ENCODE measurements at regions not wholly inside any gene's neighbourhood (a gene's known extent, or its start where the extent isn't known, plus 50 kb on each side); places are given as distances from the start of the nearest gene placed in this dataset.

DNA sequence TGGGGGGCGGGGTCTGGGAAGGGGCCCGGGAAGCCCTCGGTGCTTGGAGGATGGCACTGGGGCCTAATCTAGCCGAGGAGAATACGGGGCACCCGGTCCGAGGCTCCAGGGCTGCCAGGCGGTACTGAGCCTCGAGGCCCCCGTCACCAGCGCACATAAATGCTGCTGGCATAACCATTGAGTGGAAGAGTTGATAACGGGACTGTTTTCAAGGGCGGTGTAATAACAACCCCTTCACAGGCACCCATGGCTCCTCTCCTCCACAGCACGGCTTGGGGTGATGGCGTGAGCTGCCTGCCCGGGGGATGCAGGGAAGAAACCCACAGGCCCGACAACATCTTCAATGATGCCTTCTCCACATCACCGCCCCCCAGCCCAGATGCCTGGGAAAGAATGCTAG lies 130.7 kb downstream of the FAM53A start (continued):
- TF ChIP-seq, protein P1, sequence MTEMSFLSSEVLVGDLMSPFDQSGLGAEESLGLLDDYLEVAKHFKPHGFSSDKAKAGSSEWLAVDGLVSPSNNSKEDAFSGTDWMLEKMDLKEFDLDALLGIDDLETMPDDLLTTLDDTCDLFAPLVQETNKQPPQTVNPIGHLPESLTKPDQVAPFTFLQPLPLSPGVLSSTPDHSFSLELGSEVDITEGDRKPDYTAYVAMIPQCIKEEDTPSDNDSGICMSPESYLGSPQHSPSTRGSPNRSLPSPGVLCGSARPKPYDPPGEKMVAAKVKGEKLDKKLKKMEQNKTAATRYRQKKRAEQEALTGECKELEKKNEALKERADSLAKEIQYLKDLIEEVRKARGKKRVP (CRISPR knock-in tag; IDR thresholded peaks at IDR 0.05) = no peak
- TF ChIP-seq MYBL2 (IDR thresholded peaks at IDR 0.05; ENCODE audit: low read depth) = no peak
- TF ChIP-seq MYBL2 (CRISPR knock-in tag; IDR thresholded peaks at IDR 0.05; ENCODE audit: borderline replicate concordance) = no peak
- TF ChIP-seq WHSC1 (IDR thresholded peaks at IDR 0.05; ENCODE audit: low read length) = no peak
- TF ChIP-seq MXI1 (IDR thresholded peaks at IDR 0.05; ENCODE audit: low read depth, low read length) = no peak

DNA sequence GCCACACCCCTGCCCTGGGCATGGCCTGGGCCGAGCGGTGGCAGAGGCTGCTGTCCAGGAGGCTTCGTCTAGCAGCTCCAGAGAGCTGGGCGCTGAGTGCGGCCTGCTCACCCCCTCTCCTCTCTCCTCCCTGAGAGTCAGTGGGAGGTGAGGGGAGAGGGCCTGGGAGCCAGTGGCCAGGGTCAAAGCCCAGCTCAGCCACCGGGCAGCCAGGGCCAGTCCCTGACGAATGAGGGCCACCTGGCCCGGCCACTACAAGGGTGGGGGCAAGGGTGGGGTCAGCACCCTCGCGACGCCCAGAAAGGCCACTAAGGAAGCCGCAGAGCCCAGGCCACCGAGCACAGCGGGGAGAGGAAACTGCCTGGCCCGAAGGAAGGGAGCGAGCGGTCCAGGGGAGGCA lies 131.7 kb downstream of the FAM53A start:
- TF ChIP-seq ZBTB1 (CRISPR knock-in tag; IDR thresholded peaks at IDR 0.05; ENCODE audit: borderline replicate concordance, low read depth) = no peak
- TF ChIP-seq, protein P2, sequence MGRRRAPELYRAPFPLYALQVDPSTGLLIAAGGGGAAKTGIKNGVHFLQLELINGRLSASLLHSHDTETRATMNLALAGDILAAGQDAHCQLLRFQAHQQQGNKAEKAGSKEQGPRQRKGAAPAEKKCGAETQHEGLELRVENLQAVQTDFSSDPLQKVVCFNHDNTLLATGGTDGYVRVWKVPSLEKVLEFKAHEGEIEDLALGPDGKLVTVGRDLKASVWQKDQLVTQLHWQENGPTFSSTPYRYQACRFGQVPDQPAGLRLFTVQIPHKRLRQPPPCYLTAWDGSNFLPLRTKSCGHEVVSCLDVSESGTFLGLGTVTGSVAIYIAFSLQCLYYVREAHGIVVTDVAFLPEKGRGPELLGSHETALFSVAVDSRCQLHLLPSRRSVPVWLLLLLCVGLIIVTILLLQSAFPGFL (CRISPR knock-in tag; IDR thresholded peaks at IDR 0.05) = no peak
- TF ChIP-seq YY1 (IDR thresholded peaks at IDR 0.05; ENCODE audit: borderline replicate concordance in 1 of 3, control insufficient read depth in 1 of 3, extremely low read depth in 1 of 3, insufficient read depth in 3 of 3, insufficient read length in 1 of 3, insufficient replicate concordance in 2 of 3, low read depth in 1 of 3, low read length in 2 of 3) = no peak
- TF ChIP-seq ZNF699 (CRISPR knock-in tag; IDR thresholded peaks at IDR 0.05; ENCODE audit: insufficient replicate concordance) = no peak
- no peak for TF ChIP-seq STAT5B (CRISPR knock-in tag; IDR thresholded peaks at IDR 0.05)
- no TSS peak for BruUV-seq (replicated peaks)
- intact Hi-C loops (cut with micrococcal nuclease) = no loop called here
- no peak overlapping the region for H2AFZ ChIP-seq (ENCODE audit: low read depth, low read length)
- ChIA-PET POLR2A (interaction anchor here (0.6 kb wide), 1 partner anchor 151 kb away, joined by 5 read pairs; no protein-coding TSS in a partner anchor), CTCF (ENCODE audit: low intra/inter-chr PET ratio) (no interaction called here)
- FAIRE-seq = no peak
- H3K9me1 ChIP-seq (ENCODE audit: control insufficient read depth, insufficient read depth, low read length) = no peaks in the 10 kb centered on the region
- no peak for ATAC-seq
- H3K4me1 ChIP-seq (replicated peaks in 1 of 2; ENCODE audit: control insufficient read depth in 2 of 2, insufficient read depth in 2 of 2, low read length in 2 of 2) = peaks cover 0 to 44% of the 10 kb centered on the region in 2 experiments; a peak in 2 of 5 replicates
- H3K79me2 ChIP-seq (ENCODE audit: control insufficient read depth, insufficient read depth, low read length) = no peaks in the 10 kb centered on the region
- no peaks in the 10 kb centered on the region for H4K20me1 ChIP-seq (replicated peaks; ENCODE audit: control insufficient read depth, insufficient read depth, low read length)
- H3K27ac ChIP-seq (ENCODE audit: extremely low read depth, low read depth, low read length) = no peak overlapping the region
- H3K4me3 ChIP-seq = no peak overlapping the region
- WGBS (ENCODE audit: insufficient coverage, low coverage, missing lambda C conversion rate) = 35% methylated on average over 5 of the region's 17 CpGs
- H3K9me3 ChIP-seq (replicated peaks; ENCODE audit: control insufficient read depth, insufficient read depth, low read depth, low read length) = no peaks in the 10 kb centered on the region
- no peak for DNase-seq (ENCODE audit: extremely low read depth in 1 of 4, low spot score in 3 of 4)
- no peaks in the 10 kb centered on the region for H3K36me3 ChIP-seq (ENCODE audit: control insufficient read depth, insufficient read depth, low read length)
- in situ Hi-C loops (cut with MboI) = no loop called here
- no peak overlapping the region for H3K9ac ChIP-seq (ENCODE audit: insufficient read depth in 1 of 2, low read depth in 2 of 2, low read length in 2 of 2)
- H3K27me3 ChIP-seq (ENCODE audit: control insufficient read depth in 2 of 2, insufficient read depth in 2 of 2, low read length in 2 of 2) = peaks cover 13 to 60% of the 10 kb centered on the region in 2 experiments; a peak in 4 of 5 replicates
- H3K4me2 ChIP-seq (ENCODE audit: insufficient read depth, low read length) = no peak overlapping the region

Data from K562 (cell line).